ENCODE measurements at regions not wholly inside any gene's neighbourhood (a gene's known extent, or its start where the extent isn't known, plus 50 kb on each side); places are given as distances from the start of the nearest gene placed in this dataset.

DNA sequence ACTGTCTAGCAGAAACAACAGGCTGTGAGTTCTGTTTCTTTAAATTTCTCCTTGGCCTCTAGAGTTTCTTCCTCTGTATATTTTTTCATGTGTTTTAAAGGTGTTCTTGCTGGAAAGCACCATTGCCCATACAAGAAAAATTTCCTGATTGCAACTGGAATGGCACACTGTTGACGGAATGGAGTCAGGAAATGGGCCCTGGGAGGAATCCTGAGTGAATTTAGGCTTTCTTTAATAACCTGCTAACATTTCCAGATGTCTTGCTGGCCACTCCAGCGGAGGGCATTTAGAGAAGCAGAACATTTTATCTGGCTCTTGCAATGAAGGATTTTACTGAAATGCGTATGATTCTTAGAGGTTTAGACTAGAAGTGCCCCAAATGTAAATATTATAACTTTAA lies 736.3 kb downstream of the TAF11L14 start:
- ATAC-seq (ENCODE audit: insufficient number of reproducible peaks, low FRiP score, low read depth) = no peak
- TF ChIP-seq, protein P1, sequence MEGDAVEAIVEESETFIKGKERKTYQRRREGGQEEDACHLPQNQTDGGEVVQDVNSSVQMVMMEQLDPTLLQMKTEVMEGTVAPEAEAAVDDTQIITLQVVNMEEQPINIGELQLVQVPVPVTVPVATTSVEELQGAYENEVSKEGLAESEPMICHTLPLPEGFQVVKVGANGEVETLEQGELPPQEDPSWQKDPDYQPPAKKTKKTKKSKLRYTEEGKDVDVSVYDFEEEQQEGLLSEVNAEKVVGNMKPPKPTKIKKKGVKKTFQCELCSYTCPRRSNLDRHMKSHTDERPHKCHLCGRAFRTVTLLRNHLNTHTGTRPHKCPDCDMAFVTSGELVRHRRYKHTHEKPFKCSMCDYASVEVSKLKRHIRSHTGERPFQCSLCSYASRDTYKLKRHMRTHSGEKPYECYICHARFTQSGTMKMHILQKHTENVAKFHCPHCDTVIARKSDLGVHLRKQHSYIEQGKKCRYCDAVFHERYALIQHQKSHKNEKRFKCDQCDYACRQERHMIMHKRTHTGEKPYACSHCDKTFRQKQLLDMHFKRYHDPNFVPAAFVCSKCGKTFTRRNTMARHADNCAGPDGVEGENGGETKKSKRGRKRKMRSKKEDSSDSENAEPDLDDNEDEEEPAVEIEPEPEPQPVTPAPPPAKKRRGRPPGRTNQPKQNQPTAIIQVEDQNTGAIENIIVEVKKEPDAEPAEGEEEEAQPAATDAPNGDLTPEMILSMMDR (IDR thresholded peaks at IDR 0.05) = no peak

DNA sequence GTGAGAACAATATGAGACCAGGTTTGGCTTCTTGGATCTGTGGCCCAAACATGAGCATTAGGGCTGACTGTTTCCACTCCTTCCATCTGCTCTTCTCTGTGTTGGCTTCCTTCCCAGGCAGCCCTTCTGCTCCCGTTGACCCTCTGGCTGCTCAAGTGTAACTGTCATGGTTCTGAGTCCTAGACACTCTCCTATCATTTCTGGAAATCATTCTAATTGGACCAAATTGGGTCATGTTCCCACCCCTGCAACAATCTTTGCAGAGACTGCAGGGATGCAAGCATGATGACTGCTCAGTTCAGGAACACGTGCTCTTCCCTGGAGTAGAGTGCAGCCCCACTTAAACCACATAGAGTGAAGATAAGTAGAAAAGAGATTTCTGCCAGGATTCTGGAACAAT lies 741.4 kb downstream of the TAF11L14 start:
- H3K4me1 ChIP-seq (ENCODE audit: control insufficient read depth in 1 of 2, low read depth in 2 of 2) = no peaks in the 10 kb centered on the region
- H3K27ac ChIP-seq = no peak overlapping the region
- H3K27me3 ChIP-seq (replicated peaks; ENCODE audit: insufficient read depth) = no peaks in the 10 kb centered on the region
- TF ChIP-seq, protein P1 (IDR thresholded peaks at IDR 0.05) = no peak
- no peak overlapping the region for H3K4me3 ChIP-seq
- ATAC-seq (ENCODE audit: insufficient number of reproducible peaks, low FRiP score, low read depth) = no peak
- no peak for DNase-seq (ENCODE audit: low spot score)
- no peaks in the 10 kb centered on the region for H3K9me3 ChIP-seq
- H3K36me3 ChIP-seq = no peaks in the 10 kb centered on the region

More for the DNA sequence above, 736.3 kb downstream of the TAF11L14 start:
- H3K36me3 ChIP-seq = no peaks in the 10 kb centered on the region
- H3K27ac ChIP-seq = no peak overlapping the region
- DNase-seq (ENCODE audit: low spot score) = no peak
- no peaks in the 10 kb centered on the region for H3K27me3 ChIP-seq (replicated peaks; ENCODE audit: insufficient read depth)
- no peaks in the 10 kb centered on the region for H3K9me3 ChIP-seq
- H3K4me1 ChIP-seq (ENCODE audit: control insufficient read depth in 1 of 2, low read depth in 2 of 2) = no peaks in the 10 kb centered on the region
- H3K4me3 ChIP-seq = no peak overlapping the region

DNA sequence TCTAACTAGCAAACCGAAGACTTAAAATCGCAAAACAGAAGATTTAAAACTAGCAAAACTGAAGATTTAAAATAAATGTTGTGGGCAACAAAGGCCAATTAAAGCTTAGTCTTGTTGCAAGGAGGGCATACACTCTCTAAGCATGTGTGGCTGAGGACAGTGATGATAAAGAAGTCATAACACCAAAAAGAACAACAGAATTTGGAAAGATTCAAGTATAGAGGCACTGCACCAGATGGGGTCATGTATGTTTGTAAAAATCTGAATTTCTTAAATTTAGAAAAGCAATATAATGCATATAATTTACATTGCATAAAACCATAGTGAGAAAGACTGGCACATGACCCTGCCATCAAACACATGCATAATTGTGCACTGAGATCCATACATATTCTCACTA lies 743.8 kb downstream of the TAF11L14 start:
- Histone ChIP-seq H3K4me3 (no peak overlapping the region), H3K36me3 (no peaks in the 10 kb centered on the region), H3K27ac (no peak overlapping the region), H3K4me1 (ENCODE audit: control insufficient read depth in 1 of 2, low read depth in 2 of 2) (no peaks in the 10 kb centered on the region), H3K9me3 (no peaks in the 10 kb centered on the region), H3K27me3 (replicated peaks; ENCODE audit: insufficient read depth) (no peaks in the 10 kb centered on the region)
- TF ChIP-seq, protein P1 (IDR thresholded peaks at IDR 0.05) = no peak
- ATAC-seq (ENCODE audit: insufficient number of reproducible peaks, low FRiP score, low read depth) (no peak), DNase-seq (ENCODE audit: low spot score) (no peak)

DNA sequence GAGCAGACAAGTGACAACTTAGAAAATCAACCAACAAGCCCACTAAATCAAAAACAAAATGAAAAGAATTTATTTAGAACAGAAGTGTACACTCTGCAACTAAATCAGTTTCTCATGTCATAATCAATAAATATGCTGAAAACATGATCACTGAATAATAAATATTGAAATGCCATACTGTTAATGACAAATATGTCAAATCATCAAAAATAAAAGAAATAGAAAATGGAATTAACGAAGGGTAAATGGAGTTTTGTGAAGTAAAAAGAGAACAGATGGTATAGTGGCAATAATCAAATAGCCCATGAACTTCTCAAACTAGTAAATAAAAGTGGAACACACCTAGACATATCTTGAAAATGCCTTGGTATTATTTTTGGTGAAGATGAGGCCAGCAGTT lies 744.9 kb downstream of the TAF11L14 start:
- ATAC-seq (ENCODE audit: insufficient number of reproducible peaks, low FRiP score, low read depth) = no peak
- Histone ChIP-seq H3K36me3 (no peaks in the 10 kb centered on the region), H3K9me3 (no peaks in the 10 kb centered on the region), H3K27ac (no peak overlapping the region), H3K4me3 (no peak overlapping the region), H3K4me1 (ENCODE audit: control insufficient read depth in 1 of 2, low read depth in 2 of 2) (no peaks in the 10 kb centered on the region), H3K27me3 (replicated peaks; ENCODE audit: insufficient read depth) (no peaks in the 10 kb centered on the region)
- TF ChIP-seq, protein P1 (IDR thresholded peaks at IDR 0.05) = no peak
- DNase-seq (ENCODE audit: low spot score) = no peak

DNA sequence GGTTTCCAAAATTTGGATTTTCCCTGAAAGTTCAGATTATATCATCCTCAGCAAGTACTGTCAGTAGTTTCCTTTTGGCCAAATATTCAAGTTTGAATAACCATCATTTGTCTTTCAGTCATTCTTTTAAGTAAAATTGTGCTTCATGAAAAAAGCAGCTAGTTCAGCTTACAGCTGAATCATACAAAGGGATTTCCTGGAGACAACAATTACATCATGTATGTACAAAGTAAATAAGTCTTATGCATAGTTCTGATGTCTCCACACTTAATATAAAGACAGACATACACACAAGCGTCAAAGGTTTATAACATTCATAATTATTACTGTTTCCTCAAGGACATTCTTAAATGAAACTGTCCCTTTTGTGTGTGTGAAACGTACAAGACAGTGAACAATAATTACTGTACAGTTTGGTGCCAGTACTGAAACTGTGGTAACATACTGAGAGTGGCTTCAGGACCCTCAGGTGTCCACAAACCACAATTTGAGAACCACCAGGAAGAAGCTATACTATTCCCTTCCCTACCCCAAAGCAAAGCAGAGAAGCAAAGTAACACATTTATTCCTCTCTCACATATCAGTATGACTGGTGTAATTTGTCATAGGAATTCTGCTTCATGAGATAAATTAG lies 746.6 kb downstream of the TAF11L14 start:
- TF ChIP-seq, protein P1 (IDR thresholded peaks at IDR 0.05) = no peak
- no peak overlapping the region for H3K27ac ChIP-seq

More for the DNA sequence above, 746.6 kb downstream of the TAF11L14 start:
- Histone ChIP-seq H3K9me3 (no peaks in the 10 kb centered on the region), H3K36me3 (no peaks in the 10 kb centered on the region), H3K4me3 (no peak overlapping the region), H3K4me1 (ENCODE audit: control insufficient read depth in 1 of 2, low read depth in 2 of 2) (no peaks in the 10 kb centered on the region), H3K27me3 (replicated peaks; ENCODE audit: insufficient read depth) (no peaks in the 10 kb centered on the region)
- no peak for ATAC-seq (ENCODE audit: insufficient number of reproducible peaks, low FRiP score, low read depth)
- no peak for DNase-seq (ENCODE audit: low spot score)
